Retinal pigment epithelial cell (primary cell): ENCODE measurements at regions not wholly inside any gene's neighbourhood (a gene's known extent, or its start where the extent isn't known, plus 50 kb on each side); places are given as distances from the start of the nearest gene placed in this dataset.
A peak's percentile ranks its signal among the peaks of the same experiment; 100 is the strongest.

Experiments used
- DNase-seq: peaks from one replicate; pipeline ENCODE4 v3.0.0-alpha.2; 2010; ENCODE audit warnings: low read depth
- H3K4me3 ChIP-seq: 2 replicates; pipeline ENCODE4 v1.5.1; 2011; ENCODE audit warnings: mild to moderate bottlenecking, low read length, control low read depth, moderate library complexity
- TF ChIP-seq, protein P1 (sequence below): conservative IDR thresholded peaks from 2 replicates; pipeline ENCODE4 v1.5.1; 2011; ENCODE audit warnings: low read depth, low read length, control low read depth, inconsistent platforms

DNA sequence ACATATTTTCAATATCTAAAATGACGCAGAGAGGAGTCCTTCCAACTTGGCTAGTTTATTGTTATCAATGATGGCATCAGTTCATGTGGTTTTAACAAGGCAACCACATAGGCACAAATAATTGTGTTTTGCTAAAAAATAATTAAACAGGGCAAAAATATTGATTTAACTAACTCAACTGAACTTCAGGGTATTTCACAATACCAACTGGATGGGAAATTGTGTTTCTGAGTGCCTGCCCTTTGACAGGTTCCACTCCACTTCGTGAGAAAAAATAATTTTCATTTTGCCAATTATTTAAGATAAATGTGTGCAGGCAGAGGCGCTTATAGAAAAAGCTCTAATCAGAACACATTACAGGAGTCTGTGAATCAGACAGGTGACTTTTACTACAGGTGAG, 689.3 kb upstream of the CCDC54 start:
- no peak for DNase-seq
- TF ChIP-seq, protein P1, sequence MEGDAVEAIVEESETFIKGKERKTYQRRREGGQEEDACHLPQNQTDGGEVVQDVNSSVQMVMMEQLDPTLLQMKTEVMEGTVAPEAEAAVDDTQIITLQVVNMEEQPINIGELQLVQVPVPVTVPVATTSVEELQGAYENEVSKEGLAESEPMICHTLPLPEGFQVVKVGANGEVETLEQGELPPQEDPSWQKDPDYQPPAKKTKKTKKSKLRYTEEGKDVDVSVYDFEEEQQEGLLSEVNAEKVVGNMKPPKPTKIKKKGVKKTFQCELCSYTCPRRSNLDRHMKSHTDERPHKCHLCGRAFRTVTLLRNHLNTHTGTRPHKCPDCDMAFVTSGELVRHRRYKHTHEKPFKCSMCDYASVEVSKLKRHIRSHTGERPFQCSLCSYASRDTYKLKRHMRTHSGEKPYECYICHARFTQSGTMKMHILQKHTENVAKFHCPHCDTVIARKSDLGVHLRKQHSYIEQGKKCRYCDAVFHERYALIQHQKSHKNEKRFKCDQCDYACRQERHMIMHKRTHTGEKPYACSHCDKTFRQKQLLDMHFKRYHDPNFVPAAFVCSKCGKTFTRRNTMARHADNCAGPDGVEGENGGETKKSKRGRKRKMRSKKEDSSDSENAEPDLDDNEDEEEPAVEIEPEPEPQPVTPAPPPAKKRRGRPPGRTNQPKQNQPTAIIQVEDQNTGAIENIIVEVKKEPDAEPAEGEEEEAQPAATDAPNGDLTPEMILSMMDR = no peak
- H3K4me3 ChIP-seq = no peak overlapping the region

DNA sequence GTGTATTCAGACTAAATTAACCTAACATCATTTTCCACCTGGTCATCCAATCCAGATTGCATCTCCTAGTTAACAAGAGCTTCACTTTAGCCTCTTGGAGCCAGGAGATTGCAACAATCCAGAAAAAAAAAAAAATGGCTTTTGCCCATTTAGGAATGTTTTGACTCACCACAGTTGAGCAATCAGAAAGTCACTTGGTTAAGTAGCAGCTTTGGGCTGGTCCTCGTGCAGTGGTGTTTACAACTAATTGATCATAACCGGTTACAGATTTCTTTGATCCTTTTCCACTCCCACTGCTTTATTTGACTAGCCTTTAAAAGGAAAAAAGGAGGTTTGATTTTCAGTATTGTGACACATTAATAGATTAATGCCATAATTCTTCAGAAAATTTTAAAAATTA, 688.8 kb upstream of the CCDC54 start:
- no peak overlapping the region for H3K4me3 ChIP-seq
- DNase-seq = peak; percentile 81
- TF ChIP-seq, protein P1 = no peak

DNA sequence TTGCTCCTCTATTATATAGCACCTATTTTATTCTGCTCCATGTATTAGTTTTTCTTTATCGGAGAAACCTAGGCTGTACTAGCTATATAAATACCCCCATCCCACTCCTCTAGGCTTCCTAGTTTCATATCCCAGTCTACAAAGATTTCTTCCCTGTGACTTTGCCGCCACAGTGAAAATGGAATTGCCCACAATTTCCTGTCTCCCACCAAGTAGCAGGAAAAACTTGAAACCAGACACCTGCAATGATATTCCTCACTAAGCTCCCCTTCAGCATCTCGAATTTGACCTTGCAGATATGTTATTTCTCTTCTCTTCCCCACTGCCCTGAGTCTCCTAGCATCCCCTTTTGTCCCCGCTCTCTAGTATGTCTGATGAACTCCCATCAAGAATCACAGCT, 685.8 kb upstream of the CCDC54 start:
- DNase-seq = no peak
- H3K4me3 ChIP-seq = no peak overlapping the region
- TF ChIP-seq, protein P1 = no peak

DNA sequence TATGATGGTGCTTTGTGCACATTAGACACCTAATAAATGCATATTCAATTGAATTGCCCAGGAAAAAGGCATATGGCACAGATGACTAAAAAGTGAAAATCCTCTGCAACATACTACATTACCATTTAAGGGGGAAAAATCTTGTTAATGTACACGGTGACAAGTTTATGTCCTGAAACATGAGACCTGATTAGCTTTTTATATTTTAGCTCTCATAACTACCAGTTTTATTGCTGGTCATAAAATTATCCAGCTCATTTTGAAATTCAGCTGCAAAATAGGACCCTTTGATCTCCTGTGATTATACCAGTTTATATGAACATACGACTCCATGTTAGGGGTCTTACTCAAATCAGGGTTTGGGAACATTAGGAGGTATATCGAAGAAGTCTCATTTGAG, 684.6 kb upstream of the CCDC54 start:
- TF ChIP-seq, protein P1 = no peak
- no peak overlapping the region for H3K4me3 ChIP-seq
- no peak for DNase-seq

DNA sequence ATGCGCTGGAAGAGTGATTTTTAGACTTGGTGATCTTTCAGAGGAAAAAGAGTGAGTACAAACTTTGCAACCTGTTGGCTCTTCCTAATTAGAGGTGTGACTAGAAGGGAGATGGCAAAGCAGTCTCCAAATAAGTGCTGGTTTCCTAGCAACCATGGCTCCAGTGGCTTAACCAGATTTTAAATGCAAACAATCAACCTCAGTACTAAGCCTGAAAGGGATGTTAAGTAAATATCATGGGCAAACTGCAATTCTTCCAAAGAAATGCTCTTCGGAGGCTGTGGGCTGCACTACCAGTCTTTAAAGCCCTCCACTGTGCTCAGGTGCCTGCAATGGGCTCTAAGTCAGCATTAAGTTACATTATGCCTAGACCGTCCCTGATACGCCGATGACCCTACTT, 678.1 kb upstream of the CCDC54 start:
- no peak overlapping the region for H3K4me3 ChIP-seq
- TF ChIP-seq, protein P1 = no peak
- no peak for DNase-seq

DNA sequence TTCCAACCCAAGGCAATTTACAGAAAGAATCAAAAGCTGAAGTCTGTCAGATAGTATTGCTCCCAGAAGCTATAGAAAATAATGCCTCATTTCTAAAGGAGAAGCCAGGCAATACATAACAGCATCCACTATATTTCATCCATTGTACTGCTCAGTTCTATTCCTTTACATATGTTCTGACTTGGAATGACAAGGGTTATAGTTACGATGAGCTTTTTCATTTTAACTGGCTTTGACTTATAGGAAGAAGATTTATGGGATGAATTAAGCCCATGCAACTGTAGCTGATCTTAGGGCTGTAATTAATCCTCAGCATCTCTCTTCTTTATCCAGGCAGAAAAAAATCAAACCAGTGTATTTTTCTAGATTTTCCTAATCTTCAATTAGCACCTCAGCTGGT, 676.3 kb upstream of the CCDC54 start:
- DNase-seq = no peak
- H3K4me3 ChIP-seq = no peak overlapping the region

DNA sequence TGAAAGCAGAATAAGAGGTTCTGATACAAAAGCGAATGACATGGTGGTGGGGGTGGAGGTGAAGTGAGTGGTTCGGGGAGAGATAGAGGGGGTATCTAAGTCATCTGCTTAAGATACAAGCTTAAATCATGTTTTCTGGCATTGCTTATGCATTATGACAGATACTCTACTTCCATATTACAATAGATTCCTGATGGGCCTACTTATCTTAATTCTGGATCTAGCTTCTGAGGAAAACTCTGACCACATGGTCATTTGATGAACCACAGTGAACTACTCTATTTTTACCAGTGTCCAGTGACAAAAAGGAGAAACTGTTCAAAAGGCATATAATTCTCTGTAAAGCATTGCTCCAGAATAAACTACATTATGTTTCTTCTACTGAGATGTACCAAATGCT, 673.7 kb upstream of the CCDC54 start:
- no peak for DNase-seq
- TF ChIP-seq, protein P1 = no peak
- H3K4me3 ChIP-seq = no peak overlapping the region

More for the DNA sequence above, 676.3 kb upstream of the CCDC54 start:
- TF ChIP-seq, protein P1 = no peak
